DMS 273 treated with DMSO at 0.1 percent for 48 hours (cell line): ENCODE measurements at regions not wholly inside any gene's neighbourhood (a gene's known extent, or its start where the extent isn't known, plus 50 kb on each side); places are given as distances from the start of the nearest gene placed in this dataset.

Source experiments
- DNase-seq: peaks from one replicate; lab custom pipeline; 2025; lab: John Stamatoyannopoulos, UW

DNA sequence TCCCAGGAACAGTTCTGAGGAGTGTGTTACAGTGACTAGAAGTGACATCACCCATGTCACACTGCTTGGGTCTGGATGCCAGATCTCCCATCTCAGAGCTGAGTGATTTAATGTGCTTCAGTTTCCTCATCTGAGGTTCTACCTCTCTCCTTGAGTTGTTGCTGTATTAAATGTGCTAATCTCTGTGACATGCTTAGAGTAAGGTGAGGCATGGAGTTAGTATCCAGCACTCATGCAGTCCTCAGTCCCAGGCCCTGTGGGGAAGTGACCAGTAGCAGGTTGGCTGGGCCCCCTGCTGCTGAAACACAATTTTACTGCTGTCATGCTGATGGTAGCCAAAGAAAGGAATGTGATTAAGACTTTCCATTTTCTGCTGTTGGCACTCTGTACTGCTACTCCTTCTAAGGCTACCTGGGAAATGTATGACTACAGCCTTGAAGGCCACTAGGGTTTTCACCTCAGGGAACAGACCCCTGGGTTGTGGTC is 639.6 kb downstream of the MID1IP1 start:
- no peak for DNase-seq

DNA sequence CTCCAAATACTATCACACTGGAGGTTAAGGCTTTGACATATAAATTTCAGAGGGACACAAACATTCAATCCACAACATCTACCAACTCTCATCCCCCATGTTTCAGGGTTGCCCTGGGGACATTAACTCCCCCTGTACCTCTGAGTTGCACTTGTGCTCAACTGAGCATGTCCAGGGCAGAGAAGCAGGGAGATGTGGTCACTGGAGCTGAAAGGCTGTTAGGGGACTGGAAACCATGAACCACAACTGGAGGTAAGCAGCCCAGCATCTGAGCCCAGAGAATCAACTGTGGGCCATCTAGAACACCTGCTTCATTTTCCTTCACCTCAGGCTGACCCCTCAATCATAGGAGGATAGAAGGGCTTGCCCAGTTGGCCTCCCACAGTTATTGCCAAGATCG is 641.1 kb downstream of the MID1IP1 start:
- DNase-seq = no peak

DNA sequence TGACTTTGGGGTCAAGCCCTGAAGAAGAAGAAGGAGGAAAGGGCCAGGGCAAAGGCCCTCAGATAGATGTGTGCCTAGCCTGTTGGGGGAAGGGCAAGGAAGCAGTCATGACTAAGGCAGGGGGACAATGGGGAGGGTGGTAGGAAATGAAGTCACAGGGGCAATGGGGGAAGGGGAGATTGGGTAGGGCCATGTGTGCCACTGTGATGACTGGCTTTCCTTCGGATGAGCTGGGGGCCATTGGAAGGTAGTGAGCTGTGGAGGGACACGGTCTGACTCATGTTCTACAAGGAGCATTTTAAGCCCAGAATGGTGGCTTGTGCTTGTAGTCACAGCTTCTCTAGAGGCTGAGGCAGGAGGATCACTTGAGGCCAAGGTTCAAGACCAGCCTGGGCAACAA is 642.0 kb downstream of the MID1IP1 start:
- DNase-seq = no peak

DNA sequence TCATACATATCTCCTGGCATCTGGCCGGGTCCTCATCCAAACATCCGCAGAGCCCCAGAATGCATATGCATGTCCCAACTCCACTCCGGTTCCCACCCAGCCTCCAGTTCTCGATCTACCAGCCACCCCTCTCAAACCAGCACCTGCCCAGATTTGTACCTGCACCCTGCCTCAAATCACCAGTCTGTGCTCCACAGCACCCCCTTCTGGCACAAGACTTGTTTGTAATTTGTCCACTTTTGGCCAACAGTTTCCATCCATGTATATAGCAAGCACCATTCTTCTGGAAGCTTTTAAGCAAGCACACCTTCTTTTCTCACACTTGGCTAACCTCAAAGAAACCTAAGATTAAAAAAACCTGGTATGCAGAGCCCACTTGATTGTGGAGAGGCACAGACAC is 644.1 kb downstream of the MID1IP1 start:
- DNase-seq = no peak

DNA sequence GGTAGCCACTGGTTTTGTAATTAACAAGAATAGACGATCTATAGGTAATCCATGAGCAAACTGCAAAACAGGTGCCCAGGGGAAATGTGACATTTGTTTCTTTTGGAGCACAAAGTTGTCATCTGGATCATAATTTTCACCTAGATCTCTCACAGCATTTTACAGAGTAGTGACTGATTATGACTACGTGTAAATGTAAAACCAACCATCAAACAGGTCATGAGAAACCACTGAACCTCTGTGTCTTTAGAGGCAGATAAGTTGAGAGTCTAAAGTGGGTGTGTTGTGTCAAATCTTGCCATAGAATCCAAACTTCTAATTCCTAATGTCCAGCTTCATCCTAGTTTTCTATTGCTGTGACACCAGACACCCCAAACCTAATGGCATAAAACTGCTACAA is 648.1 kb downstream of the MID1IP1 start:
- DNase-seq = no peak

DNA sequence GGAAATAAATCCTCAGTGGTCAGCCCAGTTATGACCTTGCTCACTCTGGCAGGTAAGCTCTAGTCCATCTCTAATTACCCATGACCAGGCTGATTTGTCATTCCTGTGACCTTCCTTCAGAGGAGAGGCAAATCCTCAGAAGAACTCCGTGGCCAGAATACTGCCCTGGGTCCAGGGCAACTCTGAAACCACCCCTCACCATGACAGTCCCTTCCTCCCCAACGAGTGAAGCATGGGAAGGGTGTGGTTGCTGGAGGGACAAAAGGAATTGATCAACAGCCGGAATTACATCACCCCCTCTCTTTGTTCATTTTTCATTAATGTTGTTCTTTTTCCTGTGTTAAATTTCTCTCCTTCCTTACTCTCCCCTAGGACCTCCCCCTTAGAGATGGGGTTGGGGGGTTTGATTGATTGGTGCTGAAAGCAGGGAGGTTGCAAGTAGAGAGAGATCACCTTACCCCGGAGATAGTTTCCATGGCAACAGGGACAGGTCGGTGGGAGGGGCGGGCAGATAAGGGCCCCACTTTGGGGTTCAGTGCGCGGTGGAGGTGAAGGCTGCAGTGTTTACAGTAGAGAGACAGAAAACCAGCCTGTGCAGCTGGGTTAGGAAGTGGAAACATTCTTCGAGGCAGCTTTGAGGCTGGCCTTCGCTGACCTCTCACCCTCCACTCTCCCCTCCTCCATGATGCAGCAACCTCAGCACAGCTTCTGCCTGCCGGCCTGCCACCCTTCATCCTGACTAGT is 647.4 kb downstream of the BCOR start:
- DNase-seq = no peak

DNA sequence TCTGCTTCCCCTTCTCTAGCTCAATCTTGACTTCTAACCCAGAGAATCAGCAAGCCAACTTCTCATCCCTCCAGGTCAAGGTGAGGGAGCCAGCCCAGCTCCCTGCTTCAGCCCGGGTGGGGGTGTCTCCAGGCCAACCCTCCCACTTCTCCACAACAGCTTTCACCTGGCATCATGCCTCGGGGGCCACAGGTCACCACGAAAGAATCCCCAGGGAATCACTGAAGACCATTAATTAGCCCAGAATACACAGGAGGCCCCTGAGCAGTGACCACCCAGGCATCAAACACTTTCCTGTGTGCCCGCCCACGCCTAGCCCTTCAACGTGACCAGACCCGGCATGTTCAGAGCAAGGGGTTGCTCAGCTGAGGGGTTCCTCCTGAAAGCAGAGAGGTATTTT is 646.7 kb downstream of the BCOR start:
- no peak for DNase-seq

DNA sequence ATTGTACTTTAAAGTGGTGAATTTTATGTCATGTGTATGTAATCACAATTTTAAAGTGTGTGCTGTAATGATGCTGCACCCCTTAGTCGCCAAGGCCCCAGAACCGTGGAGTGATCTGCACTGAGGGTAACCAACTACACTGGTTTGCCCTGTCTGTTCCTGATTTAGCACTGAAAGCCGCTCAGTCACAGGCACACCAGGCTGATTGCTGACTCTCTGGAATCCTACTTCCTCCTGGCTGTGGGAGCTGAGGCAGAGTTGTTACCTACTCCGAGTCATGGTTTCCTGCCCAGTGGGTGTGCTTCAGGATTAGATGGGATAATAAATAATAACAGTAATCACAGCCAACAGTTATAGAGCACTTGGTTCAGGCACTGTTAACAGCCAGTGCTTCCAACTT is 645.4 kb downstream of the BCOR start:
- DNase-seq = no peak

DNA sequence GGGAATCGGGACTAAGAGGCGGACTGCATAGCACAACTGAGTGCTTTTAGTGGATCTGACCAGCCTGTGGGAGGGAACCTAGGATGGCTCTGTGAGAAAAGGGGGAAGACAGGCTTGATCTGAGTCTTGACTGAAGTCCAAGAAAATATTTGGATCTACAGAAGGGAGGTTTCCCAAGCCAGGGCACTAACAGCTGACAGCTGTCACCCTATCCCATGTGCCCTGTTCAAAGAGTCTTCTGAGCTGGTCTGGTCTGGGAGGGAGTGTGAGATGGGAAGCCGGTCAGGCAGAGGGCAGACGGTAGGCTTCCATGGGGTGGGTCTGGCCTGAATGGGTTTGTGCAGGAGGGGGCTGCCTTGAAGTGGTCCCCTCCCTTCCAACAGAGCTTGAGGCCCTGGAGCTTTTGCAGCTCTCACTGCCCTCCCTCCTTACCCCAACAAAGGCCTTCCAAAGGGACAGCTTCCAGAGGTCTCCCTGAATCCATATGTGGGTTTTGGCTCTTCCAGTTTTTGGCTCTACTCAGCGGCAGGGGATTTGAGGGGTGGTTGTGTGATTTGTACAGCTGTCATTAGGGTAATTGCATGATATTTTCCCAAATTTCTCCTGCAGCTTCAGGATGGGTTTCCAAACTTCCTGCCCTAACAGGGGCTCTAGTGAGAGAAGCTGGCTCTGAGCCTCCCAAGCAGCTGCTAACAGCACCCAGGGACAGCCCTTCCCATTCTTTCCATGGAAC is 643.7 kb downstream of the BCOR start:
- peak; percentile 86 for DNase-seq

DNA sequence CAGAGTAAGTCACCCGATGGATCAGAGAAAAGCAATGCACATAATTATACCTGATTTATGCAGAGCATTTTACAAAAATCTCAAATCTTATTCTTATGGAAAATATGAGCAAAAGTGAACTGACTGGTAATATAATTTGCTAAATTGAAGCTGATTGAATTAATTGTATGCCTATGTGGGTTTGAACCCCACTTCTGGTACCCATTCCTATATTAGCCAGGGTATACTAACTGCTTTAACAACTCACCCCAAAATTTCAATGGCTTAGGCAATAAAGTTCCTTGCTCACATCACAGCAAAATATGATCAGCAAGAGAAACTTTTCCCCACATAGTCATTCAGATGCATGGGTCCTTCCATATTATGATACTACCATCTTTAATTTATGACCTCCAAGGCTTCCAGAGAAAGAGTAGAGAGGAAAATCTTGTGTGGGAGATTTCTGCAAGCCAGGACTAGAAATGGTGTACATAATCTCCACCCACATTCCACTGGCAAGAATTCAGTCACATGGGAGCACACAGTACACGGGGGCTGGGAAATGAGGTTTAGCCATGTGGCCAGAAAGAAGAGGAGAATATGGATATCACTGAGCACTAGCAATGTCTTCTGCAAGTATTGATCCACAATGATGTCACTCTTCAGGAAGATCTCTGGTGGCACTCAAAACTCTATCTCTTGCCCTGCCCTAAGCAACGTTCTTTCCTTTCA is 640.7 kb downstream of the BCOR start:
- DNase-seq = no peak

DNA sequence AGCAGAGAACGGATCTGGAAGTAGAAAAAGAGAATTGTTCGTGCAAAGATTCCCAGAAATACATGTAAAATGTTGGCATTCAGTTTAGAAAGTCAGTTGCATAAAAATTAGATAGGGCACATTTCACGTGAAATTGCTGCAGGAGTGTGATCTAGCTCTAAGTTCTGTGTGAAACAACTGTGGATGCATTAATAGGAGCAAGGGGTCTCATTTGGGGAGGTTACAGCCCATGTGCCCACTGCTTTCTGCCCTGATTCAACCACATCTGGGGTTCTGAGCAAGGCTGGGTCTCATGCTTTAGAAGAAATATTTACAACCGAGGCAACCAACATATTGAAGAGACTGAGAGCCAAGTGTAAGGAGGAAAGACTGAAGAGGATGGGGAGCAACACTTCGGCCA is 639.0 kb downstream of the BCOR start:
- DNase-seq = no peak

DNA sequence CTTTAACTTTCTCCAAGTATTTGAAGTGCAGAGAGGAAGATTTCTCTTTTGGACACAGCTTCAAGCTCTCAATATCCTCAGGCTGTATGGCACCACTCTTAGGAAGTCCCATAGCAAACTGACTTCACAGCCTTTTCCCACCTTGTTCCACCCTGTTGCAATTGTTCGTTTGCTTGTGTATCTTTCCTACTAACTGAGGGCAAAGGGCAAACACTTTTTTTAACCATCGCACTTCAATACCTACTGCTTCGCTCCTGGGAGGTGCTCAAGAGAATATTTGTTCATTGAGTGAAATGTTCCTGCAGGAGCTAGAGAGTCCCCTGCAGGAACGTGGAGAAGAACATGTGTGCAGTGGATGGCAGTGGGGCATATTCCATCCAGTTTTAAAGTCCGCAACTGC is 638.6 kb downstream of the BCOR start:
- no peak for DNase-seq

DNA sequence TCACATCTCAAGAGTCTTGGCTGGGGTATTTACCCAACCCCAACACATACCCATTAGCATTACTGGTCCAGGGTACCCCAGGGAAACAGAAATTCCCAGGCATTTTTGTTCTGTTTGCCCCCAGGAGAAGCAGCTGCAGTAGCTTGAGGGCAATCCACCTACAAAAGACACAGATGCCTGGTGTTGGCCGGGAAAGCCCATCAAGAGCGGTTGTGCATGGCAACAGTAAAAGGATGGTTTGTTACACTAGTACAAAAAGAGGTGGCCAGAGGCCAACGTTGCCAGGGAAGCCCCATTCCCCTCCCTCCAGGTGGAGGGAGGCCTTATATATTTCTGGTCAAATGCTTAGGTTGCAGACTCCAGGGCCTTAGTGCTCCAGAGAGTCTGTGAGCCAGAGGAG is 637.8 kb downstream of the BCOR start:
- no peak for DNase-seq

DNA sequence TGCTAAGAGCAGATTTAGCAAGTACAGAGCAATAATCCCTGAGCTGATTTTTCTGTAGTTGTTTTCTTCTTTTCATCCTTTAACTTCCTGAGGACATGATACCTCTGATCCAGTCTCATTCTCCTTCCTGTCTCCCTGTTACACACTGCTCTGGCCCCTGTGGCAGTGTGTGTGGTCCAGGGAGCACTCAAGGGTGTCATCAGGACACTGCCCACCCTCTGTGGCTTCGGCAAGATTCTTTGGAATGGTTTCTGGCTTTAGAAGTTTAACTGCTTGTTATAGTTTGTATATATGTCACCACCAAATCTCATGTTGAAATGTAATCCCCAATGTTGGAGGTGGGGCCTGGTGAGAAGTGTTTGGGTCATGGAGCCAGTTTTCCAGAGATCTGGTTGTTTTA is 637.3 kb downstream of the BCOR start:
- no peak for DNase-seq

DNA sequence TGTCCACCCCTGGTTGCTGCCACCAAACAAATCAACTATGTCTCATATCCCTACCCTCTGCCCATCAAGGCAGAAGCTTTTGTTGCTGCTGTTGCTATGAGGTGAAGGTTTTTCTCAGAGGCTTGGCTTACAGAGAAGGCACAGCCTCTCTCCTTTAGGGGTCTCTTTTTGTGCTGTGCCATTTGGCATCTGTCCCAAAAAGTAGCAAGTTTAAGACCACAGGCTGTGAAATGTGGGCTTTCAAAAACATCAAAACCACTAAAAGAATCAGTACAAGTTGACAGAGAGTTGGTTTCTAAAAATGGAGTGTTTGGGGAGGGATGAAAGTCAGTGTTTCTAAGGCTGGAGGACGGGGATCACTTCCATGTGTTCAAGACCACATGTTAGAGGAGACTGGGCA is 634.9 kb downstream of the BCOR start:
- no peak for DNase-seq

DNA sequence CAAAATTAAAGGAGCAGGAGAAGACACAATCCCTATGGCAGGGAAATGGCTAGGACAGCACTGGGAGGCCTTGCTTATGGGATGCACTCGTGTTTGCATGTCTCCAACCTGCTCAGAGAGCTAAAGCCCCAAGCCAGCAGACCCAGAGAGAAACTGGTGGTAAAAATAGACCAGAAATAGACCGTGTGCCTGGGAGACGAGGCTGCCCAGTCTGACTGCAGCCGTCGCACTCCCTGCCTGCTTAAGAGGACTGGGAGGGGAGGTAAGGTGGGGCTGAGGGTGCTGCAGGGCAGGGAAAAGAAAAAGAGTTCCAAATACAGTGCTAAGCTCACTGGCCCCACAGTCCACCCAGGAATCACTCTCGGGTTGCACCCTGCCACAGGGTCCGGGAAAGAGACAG is 633.5 kb downstream of the BCOR start:
- DNase-seq = no peak

DNA sequence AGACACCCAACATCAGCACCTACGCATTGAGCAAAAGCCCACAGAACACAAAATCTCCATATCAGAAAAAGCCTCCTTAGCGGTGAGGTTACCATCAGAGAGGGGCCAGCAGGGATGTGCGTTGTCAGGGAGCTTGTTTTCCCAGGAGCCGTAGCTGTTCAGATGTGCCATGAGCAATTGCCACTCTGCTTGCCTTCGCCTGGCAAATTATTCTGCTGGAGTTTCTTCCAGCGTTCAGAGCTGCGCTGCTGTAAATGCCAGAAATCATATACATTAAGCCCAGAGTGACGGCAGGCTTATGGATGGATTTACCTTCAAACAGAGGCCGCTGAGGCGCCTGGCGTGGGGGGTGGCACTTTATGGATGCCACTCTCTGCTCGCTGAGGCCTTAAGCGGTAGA is 632.3 kb downstream of the BCOR start:
- no peak for DNase-seq

DNA sequence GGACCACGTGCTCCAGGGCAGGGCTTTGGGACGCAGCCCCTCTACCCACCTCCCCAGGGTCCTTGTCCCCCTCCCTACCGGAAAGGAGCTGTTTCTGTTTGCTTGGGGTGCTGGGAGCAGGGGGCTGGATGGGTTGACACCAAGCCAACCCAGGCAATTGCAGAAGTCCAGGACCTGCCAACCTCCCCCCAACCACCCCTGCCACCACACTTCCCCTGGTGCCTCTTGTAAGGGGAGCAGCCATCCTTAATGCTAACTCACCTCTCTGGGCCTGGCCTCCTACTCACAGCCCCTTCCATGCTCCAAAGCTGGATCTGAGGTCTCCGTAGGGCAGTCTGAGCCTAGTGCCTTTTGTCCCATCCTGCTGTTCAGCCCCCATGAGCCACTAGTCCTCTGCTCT is 631.9 kb downstream of the BCOR start:
- DNase-seq = no peak

DNA sequence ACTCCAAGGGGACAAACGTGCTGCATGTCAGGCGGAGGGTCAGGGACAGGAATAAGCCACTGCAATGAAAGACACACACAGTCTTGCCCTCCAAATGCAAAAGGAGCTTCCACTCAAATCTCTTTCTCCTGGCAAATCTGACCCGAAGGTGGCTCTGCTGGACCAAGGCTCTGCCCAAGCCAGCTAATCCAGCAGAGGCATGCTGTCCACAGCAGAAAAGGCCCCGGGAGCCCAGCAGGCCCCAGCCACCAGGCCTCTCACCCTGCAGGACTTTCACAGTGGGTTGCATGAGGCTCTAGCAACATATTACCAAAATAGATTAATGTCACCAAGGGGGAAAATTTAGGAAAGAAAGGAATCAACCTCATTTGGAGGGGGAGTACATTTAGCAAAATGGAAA is 628.6 kb downstream of the BCOR start:
- DNase-seq = no peak

DNA sequence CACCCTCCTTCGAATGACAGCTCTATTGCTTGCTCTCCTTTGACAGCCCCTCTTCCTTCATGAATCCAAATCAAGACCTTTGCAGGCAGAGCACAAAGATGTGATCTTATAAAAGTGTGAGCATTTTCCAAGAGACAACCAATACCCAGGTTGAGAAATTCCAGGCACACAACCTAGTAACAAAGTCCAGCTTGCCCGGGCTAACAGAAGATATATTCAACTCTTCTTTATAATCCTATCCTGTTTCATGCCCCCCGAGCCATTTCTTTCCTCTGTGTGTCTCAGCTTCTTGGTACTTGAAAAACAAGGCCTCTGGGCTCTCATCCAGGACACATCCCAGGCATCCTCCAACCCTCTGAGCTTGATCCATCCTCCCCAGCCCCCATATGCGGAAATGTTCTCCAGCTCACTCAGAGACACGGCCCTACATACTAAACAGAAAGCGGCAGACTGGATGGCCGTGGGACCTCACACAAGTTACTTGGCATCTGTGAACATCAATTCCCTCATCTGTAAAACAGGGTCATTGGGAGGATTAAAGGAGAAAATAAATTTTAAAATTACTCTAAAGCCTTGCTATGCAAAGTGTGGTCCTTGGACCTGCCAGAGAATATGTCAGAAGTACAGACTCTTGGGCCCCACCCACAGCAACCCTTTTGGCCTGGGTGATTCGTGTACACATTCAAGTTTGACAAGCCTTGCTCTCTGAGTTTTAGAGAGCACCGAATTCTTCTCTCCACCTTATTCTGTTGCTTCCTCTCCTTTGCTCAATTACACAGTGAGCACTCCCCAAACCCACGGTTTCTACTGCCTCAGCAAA is 627.0 kb downstream of the BCOR start:
- DNase-seq = no peak

DNA sequence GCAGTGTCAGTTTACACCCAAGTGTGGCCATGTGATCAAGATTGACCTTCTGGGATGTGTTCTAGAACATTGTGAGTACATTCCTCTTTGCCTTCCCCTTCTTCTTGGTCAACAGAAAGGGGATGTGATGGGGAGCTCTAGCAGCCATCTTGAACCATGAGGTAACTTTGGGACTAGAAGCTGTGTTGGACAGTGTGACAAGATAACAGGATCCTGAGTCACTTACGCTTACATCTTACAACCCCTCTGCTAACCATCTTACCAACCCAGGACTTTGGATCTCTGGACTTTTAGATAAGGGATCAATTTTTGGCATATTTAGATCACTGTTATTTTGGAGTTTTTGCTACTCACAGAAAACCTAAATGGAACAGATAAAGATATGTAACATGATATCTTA is 625.6 kb downstream of the BCOR start:
- DNase-seq = no peak

DNA sequence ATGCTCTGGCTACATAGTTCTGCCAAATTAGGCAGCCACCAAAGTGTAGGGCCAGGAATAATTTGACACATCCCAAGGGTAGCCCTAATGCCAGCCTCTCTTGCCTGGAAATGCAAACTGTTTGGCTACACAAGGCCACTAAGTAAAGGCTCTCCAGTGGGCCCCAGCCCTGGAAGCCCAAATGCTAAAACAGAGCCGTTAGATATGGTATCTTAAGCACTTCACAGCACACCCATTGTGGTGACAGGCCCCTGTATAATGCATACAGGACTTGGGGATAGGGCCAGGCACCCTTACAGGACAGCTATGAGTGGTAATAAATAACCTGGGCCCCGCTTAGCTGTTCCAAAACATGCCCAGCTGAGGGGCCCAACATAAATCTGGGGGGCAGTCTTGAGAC is 623.9 kb downstream of the BCOR start:
- DNase-seq = no peak
